HUDEP-2 (cell line): ENCODE measurements at regions not wholly inside any gene's neighbourhood (a gene's known extent, or its start where the extent isn't known, plus 50 kb on each side); places are given as distances from the start of the nearest gene placed in this dataset.

ENCODE experiments used
- DNase-seq, 76 experiments: peaks; one replicate each; lab custom pipeline; 2025; ENCODE audit not compliant: unreplicated experiment in 76 of 76; lab: John Stamatoyannopoulos, UW

DNA sequence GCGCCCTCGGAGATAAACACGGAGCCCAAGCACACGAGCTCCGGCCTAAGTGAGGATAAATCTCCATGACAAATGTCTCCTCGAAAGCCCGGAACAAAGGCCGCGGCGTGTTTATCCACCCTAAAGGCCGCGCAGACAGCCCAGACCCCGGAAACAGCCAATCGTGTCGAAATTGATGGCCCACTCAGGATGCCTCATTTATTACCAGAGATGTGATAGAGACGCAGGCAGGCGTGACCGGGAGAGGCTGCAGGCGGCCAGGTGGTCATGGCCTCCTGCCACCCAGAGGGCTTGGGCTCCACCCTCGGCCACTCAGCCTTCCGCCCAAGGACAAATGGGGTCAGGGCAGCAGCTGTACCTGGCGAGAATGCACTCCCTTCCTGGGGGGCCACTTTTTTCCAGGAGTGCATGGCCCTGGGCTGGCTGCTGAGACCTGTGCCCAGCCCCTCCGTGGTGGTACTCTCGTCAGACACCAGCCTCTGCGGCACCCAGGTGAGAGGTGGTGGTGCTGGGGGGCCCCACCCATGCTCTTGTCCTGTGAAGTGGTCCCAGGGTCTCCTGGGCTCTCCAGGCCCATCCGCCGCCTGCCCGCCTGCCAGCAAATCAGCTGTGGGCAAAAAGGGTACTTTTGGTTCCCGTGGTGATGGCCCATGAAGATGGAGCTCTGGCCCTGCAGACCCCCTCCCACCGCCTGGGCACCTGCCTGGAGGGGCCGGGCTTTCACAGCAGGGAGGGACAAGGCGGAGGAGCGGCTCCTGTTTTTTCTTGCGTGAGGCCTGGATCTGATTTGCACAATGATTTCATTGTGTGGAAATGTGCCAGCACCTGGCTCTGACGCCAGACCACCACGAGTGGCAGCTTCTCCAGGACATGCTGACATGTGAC, 211.5 kb upstream of the C14orf180 start:
- DNase-seq, result no peak

DNA sequence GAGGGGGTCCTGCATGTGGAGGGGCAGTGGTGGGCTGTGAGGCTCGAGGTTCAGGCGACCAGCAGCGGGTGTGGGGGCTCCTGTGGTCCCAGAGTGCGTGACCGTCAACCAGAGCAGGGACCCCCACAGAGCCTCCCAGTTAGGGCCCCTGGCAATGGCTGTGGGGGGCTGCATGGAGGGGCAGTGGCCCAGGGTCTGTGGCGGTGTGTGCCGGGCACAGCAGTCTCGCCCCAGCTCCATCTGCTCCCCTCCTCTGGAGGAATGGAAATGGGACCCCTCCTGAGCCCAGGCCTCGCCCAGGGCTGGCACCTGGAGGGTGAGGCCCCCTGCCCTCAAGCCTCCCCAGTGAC, 210.8 kb upstream of the C14orf180 start:
- no peak for DNase-seq

GRCh38 chr14:104369208-104369607, 210.4 kb upstream of the C14orf180 start:
- no peak for DNase-seq

DNA sequence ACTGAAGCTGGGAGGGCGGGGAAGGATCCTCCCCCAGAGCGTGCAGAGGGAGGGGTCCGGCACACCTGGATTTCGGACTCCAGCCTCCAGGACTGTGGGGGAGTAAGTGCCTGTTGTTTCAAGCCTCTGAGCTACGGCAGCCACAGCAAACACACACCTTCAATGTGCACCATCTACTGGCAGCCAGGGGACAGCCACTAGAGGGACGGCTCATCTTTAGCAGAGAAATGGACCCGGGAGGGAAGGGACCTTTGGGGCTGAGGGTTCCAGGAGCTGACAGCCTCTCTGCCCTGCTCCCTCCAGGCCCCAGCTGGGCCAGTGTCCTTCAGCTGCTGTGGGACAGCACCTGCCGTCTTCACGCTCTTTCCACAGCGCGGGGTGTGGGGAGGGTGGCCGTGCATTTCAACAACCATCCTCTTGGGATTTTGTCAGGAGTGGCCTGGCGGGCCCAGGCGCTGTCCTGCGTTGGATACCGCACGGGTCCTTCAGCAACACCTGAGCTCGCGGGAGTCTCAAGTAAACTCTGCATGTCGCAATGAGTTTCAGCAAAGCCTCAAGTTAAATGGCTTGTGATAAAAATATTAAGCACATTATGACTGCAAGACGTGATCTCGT, 209.2 kb upstream of the C14orf180 start:
- DNase-seq, result peak in 4 of 76 experiments; percentile 3 to 27 (median 5)

DNA sequence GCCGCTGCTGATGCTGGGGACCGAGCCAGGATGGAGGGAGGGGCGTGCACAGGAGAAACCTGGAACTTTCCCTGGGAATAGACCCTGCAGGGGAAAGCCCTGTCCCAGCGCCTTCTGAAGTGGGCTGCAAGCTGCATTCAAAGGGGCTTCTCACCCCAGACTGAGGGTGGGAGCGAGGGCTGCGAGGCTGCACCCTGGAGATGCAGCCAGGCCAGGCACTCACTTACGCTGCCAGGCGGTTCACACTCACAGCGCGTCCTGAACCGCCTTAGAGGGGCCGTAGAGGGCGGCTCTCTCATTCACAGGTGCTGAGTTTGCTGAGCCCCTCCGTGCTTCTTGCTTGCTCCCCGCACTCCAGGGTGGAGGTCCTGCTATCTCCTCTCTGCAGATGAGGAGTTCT, 208.5 kb upstream of the C14orf180 start:
- no peak for DNase-seq

DNA sequence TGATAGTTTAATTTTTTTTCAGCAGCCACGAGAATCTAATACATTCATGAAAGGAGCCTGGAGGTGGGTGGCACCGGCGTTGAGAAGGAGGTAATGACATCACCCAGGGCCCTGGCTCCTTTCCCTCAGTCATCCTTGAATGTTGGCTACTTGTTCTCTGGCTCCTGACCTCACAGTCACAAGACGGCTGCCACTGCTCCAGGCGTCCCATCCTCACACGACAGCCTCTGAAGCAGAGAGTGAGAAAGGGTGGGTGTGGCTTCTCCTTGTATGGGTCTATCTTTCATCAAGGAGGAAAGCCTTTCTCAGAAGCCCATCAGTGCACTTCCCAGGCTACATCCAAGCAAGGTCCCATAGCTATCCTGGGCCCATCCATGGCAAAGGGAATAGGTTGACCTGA, 207.6 kb upstream of the C14orf180 start:
- DNase-seq, result no peak

GRCh38 chr14:104372390-104373054, 207.0 kb upstream of the C14orf180 start:
- DNase-seq, result no peak

DNA sequence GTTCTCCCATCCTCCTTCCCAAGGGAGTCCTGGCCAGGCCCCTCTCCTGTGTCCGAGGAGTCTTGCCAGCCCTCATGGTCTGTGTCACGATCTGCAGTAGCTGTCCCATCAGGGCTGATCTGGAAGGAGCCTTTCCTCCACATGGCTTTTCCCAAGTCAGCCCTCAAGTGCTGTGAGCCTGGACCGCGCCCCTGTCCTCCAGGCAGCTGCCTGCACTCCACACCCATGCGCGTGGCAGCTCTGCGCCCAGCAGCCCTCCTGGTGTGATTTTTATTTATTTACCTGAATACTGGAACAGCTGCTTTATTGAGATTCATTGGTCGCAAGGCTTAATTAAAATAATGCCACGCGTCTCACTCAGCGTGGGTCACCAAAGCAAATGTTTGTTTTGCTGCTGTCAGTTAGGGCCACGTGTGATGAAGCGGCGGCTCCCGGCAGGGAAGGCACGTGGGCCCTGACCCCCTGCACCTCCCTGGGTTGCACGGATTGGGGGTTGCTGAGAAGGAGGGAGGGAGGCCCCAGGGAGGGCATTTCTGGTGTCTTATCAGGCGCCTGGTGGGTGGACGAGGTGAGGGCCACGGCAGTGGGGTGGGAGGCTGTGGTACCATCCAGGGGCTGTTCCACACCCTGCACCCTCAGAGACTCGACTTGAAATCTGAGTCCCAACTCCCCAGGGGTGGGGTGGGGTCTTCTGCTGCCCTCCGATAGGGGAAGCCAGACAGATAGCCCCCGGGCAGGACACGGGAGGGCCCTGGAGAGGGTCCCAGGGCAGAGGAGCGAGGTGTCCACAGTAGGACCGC, 206.3 kb upstream of the C14orf180 start:
- DNase-seq, result no peak

- DNase-seq, result no peak
Measured at GRCh38 chr14:104373855-104374717, 205.5 kb upstream of the C14orf180 start.

- DNase-seq, result no peak
Measured at GRCh38 chr14:104374718-104375080, 204.9 kb upstream of the C14orf180 start.

- DNase-seq, result no peak
Measured at GRCh38 chr14:104375551-104376201, 203.9 kb upstream of the C14orf180 start.

DNA sequence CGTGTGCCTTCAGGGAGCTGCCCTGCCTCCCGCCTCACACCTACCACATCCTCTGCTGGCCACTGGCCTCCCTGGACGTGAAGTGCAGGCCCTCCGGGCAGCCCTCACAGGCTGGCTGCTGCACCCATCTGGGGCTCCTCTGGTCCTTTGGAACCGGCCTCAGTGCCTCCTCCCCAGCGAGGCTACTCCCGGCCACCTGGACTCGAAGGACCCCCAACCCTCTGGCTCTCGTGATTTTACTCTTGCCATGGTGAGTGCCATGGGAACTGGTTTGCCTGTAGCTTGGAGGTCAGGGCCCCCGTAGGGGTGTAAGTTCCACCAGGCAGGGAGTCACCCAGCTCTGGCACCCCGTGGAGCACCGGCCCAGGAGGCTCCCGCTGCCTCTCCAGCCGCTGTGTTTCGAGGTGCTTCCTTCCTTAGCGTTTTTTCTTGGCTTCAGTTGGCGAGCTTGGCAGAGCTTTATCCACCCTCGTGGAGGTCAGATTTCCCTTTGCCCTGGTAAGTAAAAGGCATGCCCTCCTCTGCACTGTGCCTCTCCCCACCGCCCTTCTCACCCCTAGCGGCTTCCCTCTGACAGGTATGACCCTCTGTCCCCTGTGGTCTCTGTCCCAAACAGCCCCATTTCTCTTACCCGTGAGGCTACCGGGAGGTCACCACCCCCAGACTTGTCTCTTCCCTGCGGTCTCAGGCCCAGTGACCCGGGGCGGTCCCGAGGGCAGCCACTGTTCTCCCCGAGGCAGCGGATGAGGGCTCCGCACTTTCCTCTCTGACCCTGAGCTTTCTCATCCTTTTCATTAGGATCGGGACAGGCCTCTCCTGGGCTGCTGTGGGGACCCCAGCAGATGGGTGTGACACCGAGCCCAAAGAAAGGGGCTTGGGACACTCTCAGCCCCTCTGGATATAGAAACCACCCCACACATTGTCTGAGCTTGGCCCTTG, 203.1 kb upstream of the C14orf180 start:
- no peak for DNase-seq

- no peak for DNase-seq
Measured at GRCh38 chr14:104377256-104377655, 202.3 kb upstream of the C14orf180 start.

GRCh38 chr14:104378698-104379113, 200.9 kb upstream of the C14orf180 start:
- DNase-seq, result no peak

- no peak for DNase-seq
Measured at GRCh38 chr14:104382361-104383087, 197.0 kb upstream of the C14orf180 start.

DNA sequence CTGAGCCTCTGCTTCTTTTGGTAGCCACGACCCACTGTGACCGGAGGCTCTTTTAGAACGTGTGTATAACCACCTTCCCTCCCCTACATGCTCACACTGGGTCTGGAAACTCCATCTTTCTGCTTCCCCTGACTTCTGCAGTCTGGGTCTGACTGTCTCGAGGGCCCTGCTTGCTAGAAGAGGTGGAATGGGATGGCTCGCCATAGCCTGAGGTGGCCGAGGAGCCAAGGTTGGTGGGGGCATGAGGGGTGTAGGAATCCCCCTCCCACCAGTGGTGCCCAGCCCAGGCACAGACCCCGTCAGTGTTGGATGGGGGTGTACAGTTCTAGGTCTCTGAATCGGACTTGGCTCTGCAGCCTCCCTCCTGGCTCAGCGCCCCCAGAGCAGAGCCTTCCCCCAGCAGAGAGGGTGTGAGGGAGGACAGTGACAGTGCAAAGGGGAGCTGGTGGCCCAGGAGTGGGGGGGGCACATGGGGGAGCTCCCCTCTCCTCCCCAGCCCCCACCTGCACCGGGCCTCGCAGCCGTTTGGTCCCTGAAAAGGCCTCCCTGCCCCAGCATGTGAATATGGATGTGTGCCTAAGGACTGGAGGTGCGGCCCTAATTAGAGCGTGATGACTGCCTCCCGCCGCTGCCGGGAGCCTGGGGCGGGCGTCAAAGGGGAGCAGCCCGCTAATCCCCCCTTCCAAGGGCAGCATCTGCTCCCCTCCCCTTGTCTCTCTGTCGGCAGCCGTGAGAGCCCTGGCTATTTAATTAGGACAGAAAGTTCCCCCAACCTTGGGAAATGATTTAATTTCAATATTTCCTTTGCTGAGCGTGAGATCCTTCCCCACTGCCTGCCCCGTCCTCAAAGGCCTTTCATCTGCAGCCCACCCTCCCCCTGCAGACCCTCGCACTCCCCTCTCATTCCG, 196.2 kb upstream of the C14orf180 start:
- DNase-seq, result no peak
